ENCODE measurements at regions not wholly inside any gene's neighbourhood (a gene's known extent, or its start where the extent isn't known, plus 50 kb on each side); places are given as distances from the start of the nearest gene placed in this dataset.

DNA sequence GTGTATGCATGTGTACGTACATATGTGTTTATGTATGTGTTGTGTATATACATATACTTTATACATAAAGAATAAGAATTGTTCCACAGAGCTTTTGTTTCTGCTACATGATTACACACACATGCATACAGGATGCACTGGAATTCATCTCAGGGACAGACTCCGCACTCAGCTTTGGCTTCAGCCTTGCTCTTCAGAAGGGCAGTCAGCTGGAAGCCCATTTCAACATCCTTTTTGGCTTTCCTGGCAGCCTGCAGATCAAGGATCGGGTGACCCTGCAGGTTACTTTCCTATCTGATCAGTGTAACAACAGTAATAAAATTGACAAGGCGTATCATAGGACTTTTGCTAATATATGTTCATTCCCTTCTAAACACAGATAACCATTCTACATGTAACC, 144.1 kb upstream of the COPS8 start:
- no peak for TF ChIP-seq GATA4 (IDR thresholded peaks at IDR 0.05; ENCODE audit: borderline replicate concordance, low read depth)
- no peak for TF ChIP-seq ESRRA (CRISPR knock-in tag; IDR thresholded peaks at IDR 0.05; ENCODE audit: low read depth)
- no peak for TF ChIP-seq CTCF (CRISPR knock-in tag; IDR thresholded peaks at IDR 0.05)
- no peak for TF ChIP-seq POLR2AphosphoS2 (IDR thresholded peaks at IDR 0.05; ENCODE audit: low read depth, low read length)
- TF ChIP-seq SNAPC2 (CRISPR knock-in tag; IDR thresholded peaks at IDR 0.05): no peak
- no peak for TF ChIP-seq TBP (CRISPR knock-in tag; IDR thresholded peaks at IDR 0.05)
- no peak for TF ChIP-seq FOXK2 (IDR thresholded peaks at IDR 0.05)
- TF ChIP-seq, protein P1, sequence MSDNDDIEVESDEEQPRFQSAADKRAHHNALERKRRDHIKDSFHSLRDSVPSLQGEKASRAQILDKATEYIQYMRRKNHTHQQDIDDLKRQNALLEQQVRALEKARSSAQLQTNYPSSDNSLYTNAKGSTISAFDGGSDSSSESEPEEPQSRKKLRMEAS (IDR thresholded peaks at IDR 0.05): no peak

All from HepG2 (cell line).